ENCODE measurements at regions not wholly inside any gene's neighbourhood (a gene's known extent, or its start where the extent isn't known, plus 50 kb on each side); places are given as distances from the start of the nearest gene placed in this dataset.

- 91% methylated on average over 3 of the region's 3 CpGs; no CpG with 5 or more reads in 1 of the 2 experiments for WGBS, 2 experiments (ENCODE audit: extremely low coverage in 1 of 2, insufficient coverage in 1 of 2, insufficient read length in 1 of 2, insufficient replicate concordance in 2 of 2, low coverage in 1 of 2, low lambda C conversion rate in 2 of 2, missing lambda C conversion rate in 1 of 2)
- CTCF ChIA-PET (ENCODE audit: partially characterized antibody) = interaction anchor here (1.5 kb wide), 1 partner anchor 21 kb away, joined by 5 read pairs; no protein-coding TSS in a partner anchor
- TF ChIP-seq RBBP5 (IDR thresholded peaks at IDR 0.05; ENCODE audit: borderline replicate concordance, low read depth, low read length) = no peak
- TF ChIP-seq GABPA (IDR thresholded peaks at IDR 0.05; ENCODE audit: borderline replicate concordance, insufficient read depth, low read length) = no peak
- no peak for TF ChIP-seq TAF1 (IDR thresholded peaks at IDR 0.05; ENCODE audit: low read depth, low read length)
- no peak for TF ChIP-seq RNF2 (IDR thresholded peaks at IDR 0.05; ENCODE audit: borderline replicate concordance, low read depth, low read length, missing control alignments, poor library complexity, severe bottlenecking)
- no peak for TF ChIP-seq MAFK (IDR thresholded peaks at IDR 0.05; ENCODE audit: low read depth, low read length)
- TF ChIP-seq HDAC6 (IDR thresholded peaks at IDR 0.05; ENCODE audit: low read depth, low read length) = no peak
- TF ChIP-seq EGR1 (IDR thresholded peaks at IDR 0.05; ENCODE audit: borderline replicate concordance, low read depth, low read length) = no peak
- no peak for TF ChIP-seq POLR2A (IDR thresholded peaks at IDR 0.05; ENCODE audit: control extremely low read depth in 1 of 2, low read depth in 2 of 2, low read length in 2 of 2)
- TF ChIP-seq CTBP2 (IDR thresholded peaks at IDR 0.05; ENCODE audit: borderline replicate concordance, insufficient read depth, insufficient read length, low read length) = no peak
- TF ChIP-seq SP2 (IDR thresholded peaks at IDR 0.05; ENCODE audit: low read length) = no peak
- no peak for TF ChIP-seq RAD21 (IDR thresholded peaks at IDR 0.05 in 1 of 2, conservative IDR thresholded peaks at IDR 0.05 in 1 of 2; ENCODE audit: low read depth in 2 of 2, low read length in 2 of 2)
- TF ChIP-seq GTF2F1 (IDR thresholded peaks at IDR 0.05; ENCODE audit: borderline replicate concordance, low read depth, low read length) = no peak
- no peak for TF ChIP-seq MAX (IDR thresholded peaks at IDR 0.05)
- no peak for TF ChIP-seq FOSL1 (IDR thresholded peaks at IDR 0.05; ENCODE audit: insufficient read depth, low read depth, low read length)
These were observed 103.3 kb upstream of the CNTLN start for GRCh38 chr9:17031546-17031945.

More at GRCh38 chr9:17031546-17031945, 103.3 kb upstream of the CNTLN start:
- Histone ChIP-seq H3K27me3 (replicated peaks in 1 of 4; ENCODE audit: control insufficient read depth in 3 of 4, extremely low read depth in 1 of 4, insufficient read depth in 3 of 4, low read length in 3 of 4) (no peaks in the 10 kb centered on the region), H3K36me3 (ENCODE audit: control insufficient read depth in 2 of 4, insufficient read depth in 4 of 4, low read length in 3 of 4) (no peaks in the 10 kb centered on the region), H3K56ac (replicated peaks; ENCODE audit: insufficient read length, low read depth, low read length) (no peak overlapping the region), H4K91ac (replicated peaks; ENCODE audit: insufficient read length, low read length) (no peak overlapping the region), H3K9ac (replicated peaks in 1 of 4; ENCODE audit: extremely low read depth in 1 of 4, low read depth in 3 of 4, low read length in 3 of 4) (no peak overlapping the region), H3K23ac (ENCODE audit: insufficient read length) (no peak overlapping the region), H3K23me2 (ENCODE audit: low read depth, low read length) (no peaks in the 10 kb centered on the region; the same call in 1 of the 2 replicates), H3K79me2 (ENCODE audit: control insufficient read depth in 1 of 2, insufficient read depth in 2 of 2, low read length in 2 of 2) (no peaks in the 10 kb centered on the region), H2BK5ac (ENCODE audit: low read depth, low read length) (no peak overlapping the region), H3K14ac (ENCODE audit: insufficient read length) (no peak overlapping the region), H3K4me2 (ENCODE audit: insufficient read depth in 1 of 2, low read depth in 2 of 2, low read length in 2 of 2) (no peak overlapping the region), H2BK12ac (ENCODE audit: low read depth, low read length) (no peak overlapping the region), H3K27ac (ENCODE audit: low read depth, low read length) (no peak overlapping the region), H3K4me1 (replicated peaks in 1 of 4; ENCODE audit: control insufficient read depth in 3 of 4, insufficient read depth in 4 of 4, low read length in 3 of 4) (no peaks in the 10 kb centered on the region), H4K8ac (ENCODE audit: extremely low read depth, insufficient read depth, low read length) (no peak overlapping the region), H2BK20ac (ENCODE audit: low read length) (no peak overlapping the region), H2AFZ (ENCODE audit: low read length) (no peak overlapping the region), H2AK5ac (ENCODE audit: low read depth, low read length) (no peak overlapping the region), H3K79me1 (ENCODE audit: low read depth, low read length) (no peaks in the 10 kb centered on the region), H3K4ac (replicated peaks; ENCODE audit: insufficient read length, low read depth, low read length) (no peak overlapping the region), H3K18ac (ENCODE audit: extremely low read depth, low read length) (no peak overlapping the region), H2BK15ac (ENCODE audit: low read length) (no peak overlapping the region), H2BK120ac (replicated peaks; ENCODE audit: low read depth, low read length) (no peak overlapping the region), H4K5ac (ENCODE audit: insufficient read length, low read depth, low read length) (no peak overlapping the region), H3K9me3 (ENCODE audit: insufficient read depth in 2 of 2, low read depth in 1 of 2, low read length in 1 of 2) (0 out of 4 replicates have a peak, but pooled peaks cover 0 to 3% of the 10 kb centered on the region in 2 experiments), H3K4me3 (ENCODE audit: extremely low read depth in 1 of 4, insufficient read depth in 2 of 4, low read depth in 3 of 4, low read length in 4 of 4) (no peak overlapping the region), H4K20me1 (replicated peaks in 1 of 2; ENCODE audit: control insufficient read depth in 1 of 2, insufficient read depth in 2 of 2, low read length in 2 of 2) (no peaks in the 10 kb centered on the region)
- FAIRE-seq = no peak
- no peak for DNase-seq (ENCODE audit: low read depth in 1 of 2, low spot score in 2 of 2)
- POLR2A ChIA-PET (ENCODE audit: partially characterized antibody) = no interaction called here

Measured in H1 (cell line).